ENCODE measurements at regions not wholly inside any gene's neighbourhood (a gene's known extent, or its start where the extent isn't known, plus 50 kb on each side); places are given as distances from the start of the nearest gene placed in this dataset.

- Histone ChIP-seq H3K9me3 (ENCODE audit: control insufficient read depth in 5 of 5, low read length in 5 of 5) (no peaks in the 10 kb centered on the region), H3K9ac (ENCODE audit: low read length in 5 of 5) (no peak overlapping the region), H3K36me3 (ENCODE audit: control insufficient read depth in 5 of 5, insufficient read depth in 5 of 5, low read length in 5 of 5) (no peaks in the 10 kb centered on the region), H3K27ac (ENCODE audit: low read depth, low read length) (no peak overlapping the region), H3K4me1 (ENCODE audit: control insufficient read depth in 5 of 5, insufficient read depth in 5 of 5, low read length in 5 of 5) (no peaks in the 10 kb centered on the region), H3K27me3 (ENCODE audit: control insufficient read depth in 5 of 5, insufficient read depth in 4 of 5, low read length in 5 of 5) (peaks cover 0 to 2% (median 0%) of the 10 kb centered on the region in 5 donors), H3K4me3 (ENCODE audit: low read depth in 1 of 5, low read length in 5 of 5) (no peak overlapping the region)
These were observed 114.0 kb upstream of the CDKN3 start for GRCh38 chr14:54282849-54283248.

- no peak overlapping the region for H3K9ac ChIP-seq (ENCODE audit: low read length in 5 of 5)
- no peak overlapping the region for H3K27ac ChIP-seq (ENCODE audit: low read depth, low read length)
- peaks cover 0 to 2% (median 0%) of the 10 kb centered on the region in 5 donors for H3K27me3 ChIP-seq (ENCODE audit: control insufficient read depth in 5 of 5, insufficient read depth in 4 of 5, low read length in 5 of 5)
- H3K36me3 ChIP-seq (ENCODE audit: control insufficient read depth in 5 of 5, insufficient read depth in 5 of 5, low read length in 5 of 5) = no peaks in the 10 kb centered on the region
- H3K9me3 ChIP-seq (ENCODE audit: control insufficient read depth in 5 of 5, low read length in 5 of 5) = no peaks in the 10 kb centered on the region
- no peak overlapping the region for H3K4me3 ChIP-seq (ENCODE audit: low read depth in 1 of 5, low read length in 5 of 5)
- H3K4me1 ChIP-seq (ENCODE audit: control insufficient read depth in 5 of 5, insufficient read depth in 5 of 5, low read length in 5 of 5) = no peaks in the 10 kb centered on the region
These were observed 111.8 kb upstream of the CDKN3 start for GRCh38 chr14:54285030-54285429.

GRCh38 chr14:54291491-54292191, 105.2 kb upstream of the CDKN3 start:
- Histone ChIP-seq H3K27me3 (ENCODE audit: control insufficient read depth in 5 of 5, insufficient read depth in 4 of 5, low read length in 5 of 5) (peaks cover 0 to 2% (median 0%) of the 10 kb centered on the region in 5 donors), H3K9me3 (ENCODE audit: control insufficient read depth in 5 of 5, low read length in 5 of 5) (no peaks in the 10 kb centered on the region), H3K36me3 (ENCODE audit: control insufficient read depth in 5 of 5, insufficient read depth in 5 of 5, low read length in 5 of 5) (no peaks in the 10 kb centered on the region), H3K27ac (ENCODE audit: low read depth, low read length) (no peak overlapping the region), H3K4me1 (ENCODE audit: control insufficient read depth in 5 of 5, insufficient read depth in 5 of 5, low read length in 5 of 5) (no peaks in the 10 kb centered on the region), H3K4me3 (ENCODE audit: low read depth in 1 of 5, low read length in 5 of 5) (no peak overlapping the region), H3K9ac (ENCODE audit: low read length in 5 of 5) (no peak overlapping the region)

GRCh38 chr14:54294802-54295201, 102.0 kb upstream of the CDKN3 start:
- H3K27me3 ChIP-seq (ENCODE audit: control insufficient read depth in 5 of 5, insufficient read depth in 4 of 5, low read length in 5 of 5) = peaks cover 0 to 3% (median 0%) of the 10 kb centered on the region in 5 donors
- no peak overlapping the region for H3K9ac ChIP-seq (ENCODE audit: low read length in 5 of 5)
- no peak overlapping the region for H3K4me3 ChIP-seq (ENCODE audit: low read depth in 1 of 5, low read length in 5 of 5)
- H3K36me3 ChIP-seq (ENCODE audit: control insufficient read depth in 5 of 5, insufficient read depth in 5 of 5, low read length in 5 of 5) = no peaks in the 10 kb centered on the region
- no peaks in the 10 kb centered on the region for H3K9me3 ChIP-seq (ENCODE audit: control insufficient read depth in 5 of 5, low read length in 5 of 5)
- H3K27ac ChIP-seq (ENCODE audit: low read depth, low read length) = no peak overlapping the region
- no peaks in the 10 kb centered on the region for H3K4me1 ChIP-seq (ENCODE audit: control insufficient read depth in 5 of 5, insufficient read depth in 5 of 5, low read length in 5 of 5)

GRCh38 chr14:54299410-54300363, 97.1 kb upstream of the CDKN3 start:
- Histone ChIP-seq H3K27me3 (ENCODE audit: control insufficient read depth in 5 of 5, insufficient read depth in 4 of 5, low read length in 5 of 5) (peaks cover 0 to 3% (median 0%) of the 10 kb centered on the region in 5 donors), H3K4me1 (ENCODE audit: control insufficient read depth in 5 of 5, insufficient read depth in 5 of 5, low read length in 5 of 5) (no peaks in the 10 kb centered on the region), H3K9ac (ENCODE audit: low read length in 5 of 5) (no peak overlapping the region), H3K4me3 (ENCODE audit: low read depth in 1 of 5, low read length in 5 of 5) (no peak overlapping the region), H3K36me3 (ENCODE audit: control insufficient read depth in 5 of 5, insufficient read depth in 5 of 5, low read length in 5 of 5) (no peaks in the 10 kb centered on the region), H3K9me3 (ENCODE audit: control insufficient read depth in 5 of 5, low read length in 5 of 5) (no peaks in the 10 kb centered on the region), H3K27ac (ENCODE audit: low read depth, low read length) (no peak overlapping the region)

- Histone ChIP-seq H3K4me1 (ENCODE audit: control insufficient read depth in 5 of 5, insufficient read depth in 5 of 5, low read length in 5 of 5) (peaks cover 0 to 3% (median 2%) of the 10 kb centered on the region in 5 donors), H3K9ac (ENCODE audit: low read length in 5 of 5) (no peak overlapping the region), H3K9me3 (ENCODE audit: control insufficient read depth in 5 of 5, low read length in 5 of 5) (no peaks in the 10 kb centered on the region), H3K27me3 (ENCODE audit: control insufficient read depth in 5 of 5, insufficient read depth in 4 of 5, low read length in 5 of 5) (peaks cover 0 to 3% (median 0%) of the 10 kb centered on the region in 5 donors), H3K36me3 (ENCODE audit: control insufficient read depth in 5 of 5, insufficient read depth in 5 of 5, low read length in 5 of 5) (no peaks in the 10 kb centered on the region), H3K27ac (ENCODE audit: low read depth, low read length) (no peak overlapping the region), H3K4me3 (ENCODE audit: low read depth in 1 of 5, low read length in 5 of 5) (no peak overlapping the region)
These were observed 95.9 kb upstream of the CDKN3 start for GRCh38 chr14:54300881-54301280.

GRCh38 chr14:54301359-54301758, 95.4 kb upstream of the CDKN3 start:
- no peak overlapping the region for H3K4me3 ChIP-seq (ENCODE audit: low read depth in 1 of 5, low read length in 5 of 5)
- no peaks in the 10 kb centered on the region for H3K36me3 ChIP-seq (ENCODE audit: control insufficient read depth in 5 of 5, insufficient read depth in 5 of 5, low read length in 5 of 5)
- no peak overlapping the region for H3K27ac ChIP-seq (ENCODE audit: low read depth, low read length)
- no peaks in the 10 kb centered on the region for H3K9me3 ChIP-seq (ENCODE audit: control insufficient read depth in 5 of 5, low read length in 5 of 5)
- H3K9ac ChIP-seq (ENCODE audit: low read length in 5 of 5) = no peak overlapping the region
- peaks cover 0 to 8% (median 7%) of the 10 kb centered on the region in 5 donors for H3K4me1 ChIP-seq (ENCODE audit: control insufficient read depth in 5 of 5, insufficient read depth in 5 of 5, low read length in 5 of 5)
- peaks cover 0 to 3% (median 0%) of the 10 kb centered on the region in 5 donors for H3K27me3 ChIP-seq (ENCODE audit: control insufficient read depth in 5 of 5, insufficient read depth in 4 of 5, low read length in 5 of 5)

- H3K4me3 ChIP-seq (ENCODE audit: low read depth in 1 of 5, low read length in 5 of 5) = no peak overlapping the region
- peaks cover 0 to 35% (median 21%) of the 10 kb centered on the region in 5 donors for H3K4me1 ChIP-seq (ENCODE audit: control insufficient read depth in 5 of 5, insufficient read depth in 5 of 5, low read length in 5 of 5)
- no peak overlapping the region for H3K27ac ChIP-seq (ENCODE audit: low read depth, low read length)
- no peaks in the 10 kb centered on the region for H3K36me3 ChIP-seq (ENCODE audit: control insufficient read depth in 5 of 5, insufficient read depth in 5 of 5, low read length in 5 of 5)
- H3K27me3 ChIP-seq (ENCODE audit: control insufficient read depth in 5 of 5, insufficient read depth in 4 of 5, low read length in 5 of 5) = no peaks in the 10 kb centered on the region
- H3K9ac ChIP-seq (ENCODE audit: low read length in 5 of 5) = no peak overlapping the region
- no peaks in the 10 kb centered on the region for H3K9me3 ChIP-seq (ENCODE audit: control insufficient read depth in 5 of 5, low read length in 5 of 5)
These were observed 90.0 kb upstream of the CDKN3 start for GRCh38 chr14:54306806-54307205.

- H3K9ac ChIP-seq (ENCODE audit: low read length in 5 of 5) = no peak overlapping the region
- no peak overlapping the region for H3K4me3 ChIP-seq (ENCODE audit: low read depth in 1 of 5, low read length in 5 of 5)
- no peaks in the 10 kb centered on the region for H3K36me3 ChIP-seq (ENCODE audit: control insufficient read depth in 5 of 5, insufficient read depth in 5 of 5, low read length in 5 of 5)
- no peaks in the 10 kb centered on the region for H3K9me3 ChIP-seq (ENCODE audit: control insufficient read depth in 5 of 5, low read length in 5 of 5)
- H3K27ac ChIP-seq (ENCODE audit: low read depth, low read length) = no peak overlapping the region
- peaks cover 0 to 46% (median 30%) of the 10 kb centered on the region in 5 donors for H3K4me1 ChIP-seq (ENCODE audit: control insufficient read depth in 5 of 5, insufficient read depth in 5 of 5, low read length in 5 of 5)
- H3K27me3 ChIP-seq (ENCODE audit: control insufficient read depth in 5 of 5, insufficient read depth in 4 of 5, low read length in 5 of 5) = no peaks in the 10 kb centered on the region
These were observed 87.2 kb upstream of the CDKN3 start for GRCh38 chr14:54309615-54310014.
